ENCODE measurements at regions not wholly inside any gene's neighbourhood (a gene's known extent, or its start where the extent isn't known, plus 50 kb on each side); places are given as distances from the start of the nearest gene placed in this dataset.

- DNase-seq: no peak
- intact Hi-C loops (cut with micrococcal nuclease): no loop called here
- H3K36me3 ChIP-seq (ENCODE audit: insufficient read depth, low read length): no peaks in the 10 kb centered on the region
- H3K27me3 ChIP-seq (ENCODE audit: insufficient read depth, low read length): no peaks in the 10 kb centered on the region
- H3K4me3 ChIP-seq (ENCODE audit: low read length in 2 of 2): no peak overlapping the region
- no peaks in the 10 kb centered on the region for H3K9me3 ChIP-seq (ENCODE audit: control insufficient read depth in 1 of 2, low read length in 2 of 2)
- H3K27ac ChIP-seq (ENCODE audit: low read depth, low read length): no peak overlapping the region
- ChIA-PET POLR2A (ENCODE audit: partially characterized antibody) (no interaction called here), CTCF (ENCODE audit: partially characterized antibody) (no interaction called here)
- H3K27ac Mint-ChIP-seq: no peak overlapping the region
- peaks cover 0 to 9% (median 3%) of the 10 kb centered on the region in 8 donors for H3K9me3 Mint-ChIP-seq
- H3K4me1 Mint-ChIP-seq: no peaks in the 10 kb centered on the region
- no peaks in the 10 kb centered on the region for H3K4me1 ChIP-seq (ENCODE audit: insufficient read depth, low read length)
- no peak overlapping the region for H3K4me3 Mint-ChIP-seq
- H3K27me3 Mint-ChIP-seq: no peaks in the 10 kb centered on the region
- H3K36me3 Mint-ChIP-seq: no peaks in the 10 kb centered on the region
Measured at GRCh38 chr9:82467436-82467835, 478.9 kb downstream of the SPATA31D1 start.

GRCh38 chr9:82474235-82474634, 485.7 kb downstream of the SPATA31D1 start:
- H3K36me3 ChIP-seq (ENCODE audit: insufficient read depth, low read length): no peaks in the 10 kb centered on the region
- no peak overlapping the region for H3K27ac Mint-ChIP-seq
- no peak overlapping the region for H3K4me3 Mint-ChIP-seq
- no peaks in the 10 kb centered on the region for H3K36me3 Mint-ChIP-seq
- no peaks in the 10 kb centered on the region for H3K9me3 ChIP-seq (ENCODE audit: control insufficient read depth in 1 of 2, low read length in 2 of 2)
- CTCF ChIA-PET (ENCODE audit: partially characterized antibody): no interaction called here
- POLR2A ChIA-PET (ENCODE audit: partially characterized antibody): no interaction called here
- H3K27me3 ChIP-seq (ENCODE audit: insufficient read depth, low read length): no peaks in the 10 kb centered on the region
- H3K27me3 Mint-ChIP-seq: no peaks in the 10 kb centered on the region
- DNase-seq: no peak
- intact Hi-C loops (cut with micrococcal nuclease): no loop called here
- no peak overlapping the region for H3K27ac ChIP-seq (ENCODE audit: low read depth, low read length)
- no peaks in the 10 kb centered on the region for H3K4me1 ChIP-seq (ENCODE audit: insufficient read depth, low read length)
- H3K9me3 Mint-ChIP-seq: peaks cover 0 to 6% (median 3%) of the 10 kb centered on the region in 8 donors
- no peak overlapping the region for H3K4me3 ChIP-seq (ENCODE audit: low read length in 2 of 2)
- no peaks in the 10 kb centered on the region for H3K4me1 Mint-ChIP-seq

- Histone ChIP-seq H3K27ac (ENCODE audit: low read depth, low read length) (no peak overlapping the region), H3K4me3 (ENCODE audit: low read length in 2 of 2) (no peak overlapping the region), H3K36me3 (ENCODE audit: insufficient read depth, low read length) (no peaks in the 10 kb centered on the region), H3K4me1 (ENCODE audit: insufficient read depth, low read length) (no peaks in the 10 kb centered on the region), H3K9me3 (ENCODE audit: control insufficient read depth in 1 of 2, low read length in 2 of 2) (no peaks in the 10 kb centered on the region), H3K27me3 (ENCODE audit: insufficient read depth, low read length) (no peaks in the 10 kb centered on the region)
- POLR2A ChIA-PET (ENCODE audit: partially characterized antibody): no interaction called here
- H3K4me1 Mint-ChIP-seq: no peaks in the 10 kb centered on the region
- intact Hi-C loops (cut with micrococcal nuclease): no loop called here
- peaks cover 0 to 4% (median under 1%) of the 10 kb centered on the region in 8 donors for H3K9me3 Mint-ChIP-seq
- no peak overlapping the region for H3K4me3 Mint-ChIP-seq
- CTCF ChIA-PET (ENCODE audit: partially characterized antibody): no interaction called here
- H3K27me3 Mint-ChIP-seq: no peaks in the 10 kb centered on the region
- no peak overlapping the region for H3K27ac Mint-ChIP-seq
- no peaks in the 10 kb centered on the region for H3K36me3 Mint-ChIP-seq
- no peak for DNase-seq
Measured at GRCh38 chr9:82475584-82476301, 487.2 kb downstream of the SPATA31D1 start.

GRCh38 chr9:82480921-82481320, 492.3 kb downstream of the SPATA31D1 start:
- DNase-seq: no peak
- no peaks in the 10 kb centered on the region for H3K36me3 ChIP-seq (ENCODE audit: insufficient read depth, low read length)
- intact Hi-C loops (cut with micrococcal nuclease): no loop called here
- no peak overlapping the region for H3K4me3 Mint-ChIP-seq
- peaks cover 0 to 6% (median 3%) of the 10 kb centered on the region in 8 donors for H3K9me3 Mint-ChIP-seq
- no peaks in the 10 kb centered on the region for H3K27me3 ChIP-seq (ENCODE audit: insufficient read depth, low read length)
- H3K4me3 ChIP-seq (ENCODE audit: low read length in 2 of 2): no peak overlapping the region
- H3K27ac Mint-ChIP-seq: no peak overlapping the region
- H3K27me3 Mint-ChIP-seq: no peaks in the 10 kb centered on the region
- H3K4me1 Mint-ChIP-seq: no peaks in the 10 kb centered on the region
- H3K4me1 ChIP-seq (ENCODE audit: insufficient read depth, low read length): no peaks in the 10 kb centered on the region
- H3K36me3 Mint-ChIP-seq: no peaks in the 10 kb centered on the region
- no peaks in the 10 kb centered on the region for H3K9me3 ChIP-seq (ENCODE audit: control insufficient read depth in 1 of 2, low read length in 2 of 2)
- ChIA-PET CTCF (ENCODE audit: partially characterized antibody) (no interaction called here), POLR2A (ENCODE audit: partially characterized antibody) (no interaction called here)
- H3K27ac ChIP-seq (ENCODE audit: low read depth, low read length): no peak overlapping the region

GRCh38 chr9:82487935-82488312, 499.4 kb downstream of the SPATA31D1 start:
- ChIA-PET POLR2A (ENCODE audit: partially characterized antibody) (no interaction called here), CTCF (ENCODE audit: partially characterized antibody) (no interaction called here)
- H3K36me3 Mint-ChIP-seq: no peaks in the 10 kb centered on the region
- no peaks in the 10 kb centered on the region for H3K27me3 Mint-ChIP-seq
- intact Hi-C loops (cut with micrococcal nuclease): no loop called here
- DNase-seq: no peak
- H3K27ac Mint-ChIP-seq: no peak overlapping the region
- no peak overlapping the region for H3K27ac ChIP-seq (ENCODE audit: low read depth, low read length)
- H3K36me3 ChIP-seq (ENCODE audit: insufficient read depth, low read length): no peaks in the 10 kb centered on the region
- H3K4me3 ChIP-seq (ENCODE audit: low read length in 2 of 2): no peak overlapping the region
- H3K4me1 Mint-ChIP-seq: no peaks in the 10 kb centered on the region
- peaks cover 0 to 8% (median 3%) of the 10 kb centered on the region in 8 donors for H3K9me3 Mint-ChIP-seq
- H3K27me3 ChIP-seq (ENCODE audit: insufficient read depth, low read length): no peaks in the 10 kb centered on the region
- no peak overlapping the region for H3K4me3 Mint-ChIP-seq
- H3K9me3 ChIP-seq (ENCODE audit: control insufficient read depth in 1 of 2, low read length in 2 of 2): no peaks in the 10 kb centered on the region
- H3K4me1 ChIP-seq (ENCODE audit: insufficient read depth, low read length): no peaks in the 10 kb centered on the region

- CTCF ChIA-PET (ENCODE audit: partially characterized antibody): no interaction called here
Measured at GRCh38 chr9:82488313-82489200, 500.0 kb downstream of the SPATA31D1 start.

GRCh38 chr9:82489201-82489821, 500.7 kb downstream of the SPATA31D1 start:
- no peaks in the 10 kb centered on the region for H3K4me1 ChIP-seq (ENCODE audit: insufficient read depth, low read length)
- ChIA-PET POLR2A (ENCODE audit: partially characterized antibody) (no interaction called here), CTCF (ENCODE audit: partially characterized antibody) (no interaction called here)
- Mint-ChIP-seq H3K4me1 (no peaks in the 10 kb centered on the region), H3K9me3 (peaks cover 0 to 8% (median 4%) of the 10 kb centered on the region in 8 donors), H3K27ac (no peak overlapping the region), H3K27me3 (no peaks in the 10 kb centered on the region), H3K4me3 (no peak overlapping the region), H3K36me3 (no peaks in the 10 kb centered on the region)
- intact Hi-C loops (cut with micrococcal nuclease): no loop called here
- DNase-seq: no peak
- H3K4me3 ChIP-seq (ENCODE audit: low read length in 2 of 2): no peak overlapping the region
- no peaks in the 10 kb centered on the region for H3K36me3 ChIP-seq (ENCODE audit: insufficient read depth, low read length)
- no peaks in the 10 kb centered on the region for H3K9me3 ChIP-seq (ENCODE audit: control insufficient read depth in 1 of 2, low read length in 2 of 2)
- no peaks in the 10 kb centered on the region for H3K27me3 ChIP-seq (ENCODE audit: insufficient read depth, low read length)
- H3K27ac ChIP-seq (ENCODE audit: low read depth, low read length): no peak overlapping the region

More at GRCh38 chr9:82488313-82489200, 500.0 kb downstream of the SPATA31D1 start:
- no peak for DNase-seq
- Mint-ChIP-seq H3K9me3 (peaks cover 0 to 8% (median 3%) of the 10 kb centered on the region in 8 donors), H3K27me3 (no peaks in the 10 kb centered on the region), H3K27ac (no peak overlapping the region), H3K36me3 (no peaks in the 10 kb centered on the region), H3K4me3 (no peak overlapping the region), H3K4me1 (no peaks in the 10 kb centered on the region)
- H3K27me3 ChIP-seq (ENCODE audit: insufficient read depth, low read length): no peaks in the 10 kb centered on the region
- H3K4me3 ChIP-seq (ENCODE audit: low read length in 2 of 2): no peak overlapping the region
- no peaks in the 10 kb centered on the region for H3K9me3 ChIP-seq (ENCODE audit: control insufficient read depth in 1 of 2, low read length in 2 of 2)
- H3K4me1 ChIP-seq (ENCODE audit: insufficient read depth, low read length): no peaks in the 10 kb centered on the region
- POLR2A ChIA-PET (ENCODE audit: partially characterized antibody): no interaction called here
- intact Hi-C loops (cut with micrococcal nuclease): no loop called here
- no peak overlapping the region for H3K27ac ChIP-seq (ENCODE audit: low read depth, low read length)
- H3K36me3 ChIP-seq (ENCODE audit: insufficient read depth, low read length): no peaks in the 10 kb centered on the region
